ENCODE measurements at regions not wholly inside any gene's neighbourhood (a gene's known extent, or its start where the extent isn't known, plus 50 kb on each side); places are given as distances from the start of the nearest gene placed in this dataset.

DNA sequence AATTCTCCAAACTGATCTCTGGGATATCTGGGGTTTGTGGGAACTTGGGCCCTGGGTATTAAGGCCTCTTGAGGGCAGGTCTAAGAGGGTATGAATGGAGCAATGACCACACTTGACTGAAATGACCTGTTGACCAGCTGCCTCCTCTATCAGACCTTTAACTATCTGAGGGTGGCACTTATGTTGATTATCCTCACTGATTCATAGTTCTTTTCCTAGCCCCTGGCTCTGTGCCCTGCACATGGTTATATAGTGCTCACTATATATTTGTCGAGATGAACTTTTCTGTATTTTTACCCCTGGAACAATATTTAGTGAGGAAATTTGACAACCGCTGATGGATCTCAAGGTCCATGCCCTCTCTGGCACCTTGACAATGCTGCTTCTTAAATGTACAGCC is 305.5 kb upstream of the PLET1 start:
- Histone ChIP-seq H3K4me3 (ENCODE audit: low read length) (no peak overlapping the region), H3K9me3 (ENCODE audit: control insufficient read depth, low read depth, low read length) (no peaks in the 10 kb centered on the region), H3K4me1 (ENCODE audit: control insufficient read depth, insufficient read depth, low read length) (peaks cover 2% of the 10 kb centered on the region), H3K27ac (ENCODE audit: low read length) (no peak overlapping the region), H3K27me3 (ENCODE audit: control insufficient read depth, insufficient read depth, low read length) (peaks cover 11% of the 10 kb centered on the region), H3K36me3 (ENCODE audit: control insufficient read depth, insufficient read depth, low read length) (no peaks in the 10 kb centered on the region)
- 70% methylated on average over 2 of the region's 2 CpGs for WGBS (ENCODE audit: insufficient coverage, low lambda C conversion rate)
- no peak for DNase-seq

DNA sequence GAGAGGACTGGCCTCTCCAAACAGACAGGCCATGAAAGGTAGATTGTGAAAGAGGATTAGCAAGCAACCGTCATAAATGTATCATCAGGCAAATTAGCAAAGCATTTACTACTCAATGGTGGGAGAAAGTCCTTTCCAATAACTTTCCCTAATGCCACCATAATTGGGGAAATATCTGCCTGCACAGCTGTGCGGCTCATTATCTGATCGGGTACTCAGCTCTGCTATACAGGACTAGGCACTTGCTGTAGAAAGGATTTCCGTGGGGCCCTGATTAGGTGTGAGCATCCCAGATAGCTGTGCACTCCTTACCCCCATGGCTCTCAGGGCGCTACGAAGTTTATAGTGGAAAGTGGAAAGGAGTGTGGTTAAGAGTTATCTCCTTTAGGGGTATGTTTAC is 309.7 kb upstream of the PLET1 start:
- Histone ChIP-seq H3K9me3 (ENCODE audit: control insufficient read depth, low read depth, low read length) (no peaks in the 10 kb centered on the region), H3K27ac (ENCODE audit: low read length) (no peak overlapping the region), H3K4me1 (ENCODE audit: control insufficient read depth, insufficient read depth, low read length) (peaks cover 2% of the 10 kb centered on the region), H3K27me3 (ENCODE audit: control insufficient read depth, insufficient read depth, low read length) (peaks cover 6% of the 10 kb centered on the region), H3K36me3 (ENCODE audit: control insufficient read depth, insufficient read depth, low read length) (no peaks in the 10 kb centered on the region), H3K4me3 (ENCODE audit: low read length) (no peak overlapping the region)
- DNase-seq = peak in 1 of 2 donors; percentile 17
- no CpG with 5 or more reads among the region's 6 CpGs for WGBS (ENCODE audit: insufficient coverage, low lambda C conversion rate)

DNA sequence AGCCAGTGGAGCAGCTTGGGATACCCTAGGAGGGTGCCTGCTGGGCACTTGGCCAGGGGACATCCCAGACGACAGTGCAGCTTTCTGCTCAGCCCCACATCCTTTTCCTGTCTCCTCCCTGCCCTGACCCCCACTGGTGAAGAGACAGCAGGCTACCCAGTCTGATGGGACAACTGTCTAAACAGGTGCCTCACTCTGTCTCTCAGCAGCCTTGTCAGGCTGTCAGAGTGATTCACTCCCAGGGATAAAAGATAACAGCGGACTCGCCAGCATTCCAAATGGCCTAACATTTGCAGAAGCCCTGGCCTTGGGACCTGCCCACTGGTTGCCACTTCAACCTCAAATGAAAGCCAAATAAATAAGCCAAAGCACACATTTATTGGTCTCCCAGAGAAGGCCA is 318.6 kb upstream of the PLET1 start:
- Histone ChIP-seq H3K36me3 (ENCODE audit: control insufficient read depth, insufficient read depth, low read length) (no peaks in the 10 kb centered on the region), H3K9me3 (ENCODE audit: control insufficient read depth, low read depth, low read length) (no peaks in the 10 kb centered on the region), H3K27ac (ENCODE audit: low read length) (no peak overlapping the region), H3K27me3 (ENCODE audit: control insufficient read depth, insufficient read depth, low read length) (peaks cover 6% of the 10 kb centered on the region), H3K4me1 (ENCODE audit: control insufficient read depth, insufficient read depth, low read length) (no peaks in the 10 kb centered on the region), H3K4me3 (ENCODE audit: low read length) (no peak overlapping the region)
- no CpG with 5 or more reads among the region's 3 CpGs for WGBS (ENCODE audit: insufficient coverage, low lambda C conversion rate)
- no peak for DNase-seq

DNA sequence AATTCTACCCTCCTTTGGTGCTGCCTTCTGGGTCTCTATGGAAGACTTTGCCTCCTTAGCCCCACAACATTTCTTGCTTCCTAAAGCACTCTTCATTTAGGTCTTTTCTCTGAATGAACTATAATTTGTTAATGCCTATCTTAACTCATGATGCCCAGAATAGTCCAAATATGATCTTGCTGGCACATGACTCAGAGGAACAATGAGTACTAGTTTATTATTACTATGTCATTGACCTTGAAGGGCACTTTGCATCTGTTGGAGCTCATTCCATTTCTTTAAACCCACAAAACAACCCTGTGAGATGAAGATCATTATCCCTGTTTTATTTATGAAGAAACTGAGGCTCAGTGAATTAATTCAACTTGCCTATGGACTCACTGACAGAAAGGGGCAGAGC is 320.2 kb upstream of the PLET1 start:
- no peak for DNase-seq
- no peak overlapping the region for H3K4me3 ChIP-seq (ENCODE audit: low read length)

DNA sequence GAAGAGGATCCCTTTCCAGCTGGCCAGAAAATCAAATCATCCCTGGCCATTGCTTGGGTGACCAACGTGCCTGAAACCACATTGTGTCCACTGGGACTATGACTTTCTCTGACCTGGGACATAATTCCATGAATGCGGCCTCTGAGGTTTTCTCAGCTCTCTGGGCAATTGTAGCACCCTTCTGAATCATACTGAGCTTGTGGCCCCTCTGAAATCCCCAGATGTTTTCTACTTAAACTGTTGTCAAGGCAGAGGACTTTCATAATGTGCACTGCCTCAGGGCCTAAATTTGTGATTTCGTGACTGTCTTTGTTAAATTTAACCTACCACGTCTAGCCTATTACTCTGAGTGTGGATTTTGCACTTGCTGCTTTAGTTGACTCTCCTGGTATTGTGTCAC is 321.1 kb upstream of the PLET1 start:
- H3K4me1 ChIP-seq (ENCODE audit: control insufficient read depth, insufficient read depth, low read length) = no peaks in the 10 kb centered on the region
- 80% methylated on average over 1 of the region's 4 CpGs for WGBS (ENCODE audit: insufficient coverage, low lambda C conversion rate)
- H3K36me3 ChIP-seq (ENCODE audit: control insufficient read depth, insufficient read depth, low read length) = no peaks in the 10 kb centered on the region
- no peak overlapping the region for H3K4me3 ChIP-seq (ENCODE audit: low read length)
- no peak overlapping the region for H3K27ac ChIP-seq (ENCODE audit: low read length)
- H3K9me3 ChIP-seq (ENCODE audit: control insufficient read depth, low read depth, low read length) = no peaks in the 10 kb centered on the region
- DNase-seq = no peak
- H3K27me3 ChIP-seq (ENCODE audit: control insufficient read depth, insufficient read depth, low read length) = peaks cover 11% of the 10 kb centered on the region

More for the DNA sequence above, 320.2 kb upstream of the PLET1 start:
- Histone ChIP-seq H3K36me3 (ENCODE audit: control insufficient read depth, insufficient read depth, low read length) (no peaks in the 10 kb centered on the region), H3K27me3 (ENCODE audit: control insufficient read depth, insufficient read depth, low read length) (peaks cover 11% of the 10 kb centered on the region), H3K27ac (ENCODE audit: low read length) (no peak overlapping the region), H3K4me1 (ENCODE audit: control insufficient read depth, insufficient read depth, low read length) (no peaks in the 10 kb centered on the region), H3K9me3 (ENCODE audit: control insufficient read depth, low read depth, low read length) (no peaks in the 10 kb centered on the region)

DNA sequence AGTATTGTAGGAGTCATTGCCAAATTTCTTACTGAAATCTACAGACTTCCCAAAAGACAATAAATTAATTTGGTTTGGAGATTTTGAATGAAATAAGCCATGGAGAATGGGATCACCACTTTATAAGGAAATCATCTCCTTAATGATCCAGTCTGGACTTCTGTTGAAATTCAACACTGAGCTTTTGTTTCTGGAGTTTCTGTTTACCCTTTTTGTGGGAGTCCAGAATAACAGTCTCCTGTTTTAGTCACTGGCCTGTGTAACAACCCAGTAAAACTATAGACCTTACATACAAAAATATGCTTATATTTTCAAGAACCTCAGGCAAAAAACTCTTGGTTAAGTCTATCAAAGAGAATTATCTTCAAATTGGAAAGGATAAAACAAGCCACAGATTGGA is 321.7 kb upstream of the PLET1 start:
- no peak for DNase-seq
- Histone ChIP-seq H3K4me1 (ENCODE audit: control insufficient read depth, insufficient read depth, low read length) (no peaks in the 10 kb centered on the region), H3K9me3 (ENCODE audit: control insufficient read depth, low read depth, low read length) (no peaks in the 10 kb centered on the region), H3K27me3 (ENCODE audit: control insufficient read depth, insufficient read depth, low read length) (peaks cover 11% of the 10 kb centered on the region), H3K4me3 (ENCODE audit: low read length) (no peak overlapping the region), H3K27ac (ENCODE audit: low read length) (no peak overlapping the region), H3K36me3 (ENCODE audit: control insufficient read depth, insufficient read depth, low read length) (no peaks in the 10 kb centered on the region)

DNA sequence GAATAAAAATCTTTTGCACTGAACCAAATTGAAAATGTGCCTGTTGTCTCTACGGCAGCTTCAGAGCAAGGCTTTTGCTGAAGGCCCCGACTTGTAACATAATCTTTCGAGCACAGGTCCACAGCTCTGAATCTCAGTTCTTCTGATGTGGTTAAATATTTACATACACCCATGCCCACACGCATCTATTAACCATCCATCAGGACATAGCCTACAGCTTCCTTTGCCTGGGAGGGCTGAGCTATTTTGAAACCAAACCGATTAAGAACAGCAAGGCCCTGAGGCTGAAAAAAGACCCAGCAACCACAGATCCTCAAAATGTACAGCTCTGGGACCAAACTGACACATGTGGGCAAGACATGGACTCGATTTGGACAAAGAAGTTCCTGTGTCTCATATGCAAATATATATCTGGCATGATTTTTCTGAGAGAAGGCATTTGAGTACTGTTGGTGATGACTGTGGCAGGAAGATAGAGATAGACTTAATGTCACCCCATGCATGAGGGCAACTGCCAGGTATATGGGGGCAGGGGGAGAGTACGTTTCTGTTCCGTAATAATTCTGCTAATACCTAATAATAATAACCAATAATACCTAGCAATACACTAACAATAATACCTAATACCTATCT is 322.7 kb upstream of the PLET1 start:
- 100% methylated on average over 1 of the region's 8 CpGs for WGBS (ENCODE audit: insufficient coverage, low lambda C conversion rate)
- H3K36me3 ChIP-seq (ENCODE audit: control insufficient read depth, insufficient read depth, low read length) = no peaks in the 10 kb centered on the region

DNA sequence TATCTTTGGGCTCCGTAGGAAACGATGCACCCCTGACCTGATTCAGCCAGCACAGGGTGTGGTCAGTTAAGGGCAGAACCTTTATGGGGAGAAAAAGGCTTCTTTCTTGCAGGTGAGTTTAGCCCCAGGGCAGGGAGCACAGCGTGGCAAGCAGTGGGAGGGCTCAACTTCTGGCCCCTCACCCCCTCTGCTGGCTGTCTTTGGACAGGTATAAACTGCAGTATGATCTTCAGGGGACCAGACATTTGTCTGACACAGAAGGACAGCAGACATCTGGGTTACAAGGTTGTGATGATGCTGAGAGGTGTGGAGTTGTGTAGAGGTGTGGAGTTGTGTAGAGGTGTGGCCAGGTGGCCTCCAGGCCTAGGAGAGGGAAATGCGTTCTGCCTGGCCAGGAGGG is 324.0 kb upstream of the PLET1 start:
- Histone ChIP-seq H3K27me3 (ENCODE audit: control insufficient read depth, insufficient read depth, low read length) (peaks cover 7% of the 10 kb centered on the region), H3K4me1 (ENCODE audit: control insufficient read depth, insufficient read depth, low read length) (peaks cover 3% of the 10 kb centered on the region), H3K36me3 (ENCODE audit: control insufficient read depth, insufficient read depth, low read length) (no peaks in the 10 kb centered on the region), H3K27ac (ENCODE audit: low read length) (no peak overlapping the region), H3K4me3 (ENCODE audit: low read length) (no peak overlapping the region), H3K9me3 (ENCODE audit: control insufficient read depth, low read depth, low read length) (no peaks in the 10 kb centered on the region)
- WGBS (ENCODE audit: insufficient coverage, low lambda C conversion rate) = no CpG with 5 or more reads among the region's 4 CpGs
- no peak for DNase-seq

More for the DNA sequence above, 322.7 kb upstream of the PLET1 start:
- Histone ChIP-seq H3K4me3 (ENCODE audit: low read length) (no peak overlapping the region), H3K27ac (ENCODE audit: low read length) (no peak overlapping the region), H3K27me3 (ENCODE audit: control insufficient read depth, insufficient read depth, low read length) (peaks cover 11% of the 10 kb centered on the region), H3K4me1 (ENCODE audit: control insufficient read depth, insufficient read depth, low read length) (peaks cover 1% of the 10 kb centered on the region), H3K9me3 (ENCODE audit: control insufficient read depth, low read depth, low read length) (no peaks in the 10 kb centered on the region)
- no peak for DNase-seq

DNA sequence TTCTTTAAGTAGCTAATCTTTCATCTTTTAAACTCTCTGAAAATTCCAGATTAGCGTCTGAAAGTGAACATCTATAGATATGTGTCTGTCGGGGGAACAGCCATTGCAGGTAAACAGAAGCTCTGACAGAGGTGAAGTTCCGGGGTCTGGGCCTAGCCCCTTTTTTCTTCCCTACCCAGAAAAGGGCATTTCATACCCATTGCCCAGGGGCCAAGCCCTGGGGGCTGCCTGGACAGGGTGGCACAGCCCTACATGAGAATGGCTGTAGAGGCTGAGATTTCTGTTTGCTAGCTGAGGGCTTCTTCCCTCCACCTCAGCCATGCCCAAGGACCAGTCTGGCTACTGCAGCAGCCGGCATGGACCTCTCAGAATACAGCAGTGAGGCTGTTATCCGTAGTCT is 327.0 kb upstream of the PLET1 start:
- no CpG with 5 or more reads among the region's 5 CpGs for whole genome bisulfite sequencing (ENCODE audit: insufficient coverage, low lambda C conversion rate)
- DNase-seq = no peak

DNA sequence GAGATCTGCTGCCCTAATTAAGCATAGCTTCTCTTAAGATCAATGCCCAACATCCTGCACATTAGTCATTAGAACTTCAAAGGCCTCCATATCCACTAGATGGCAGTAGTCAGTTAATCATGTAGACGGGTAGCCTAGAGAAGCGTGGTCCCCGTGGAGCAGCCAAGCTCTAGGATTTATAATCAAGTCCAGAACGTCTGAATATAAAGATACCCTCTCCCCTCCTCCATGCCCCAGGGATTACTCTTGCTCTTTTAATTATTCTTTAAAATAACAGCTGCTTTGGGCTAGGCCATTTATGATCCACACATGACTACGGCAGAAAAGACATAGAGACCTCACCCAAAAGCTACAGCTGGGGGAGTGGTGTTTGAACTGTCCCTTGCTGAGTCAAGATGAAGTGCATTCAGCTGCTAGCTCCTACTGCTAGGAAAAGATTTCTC is 327.6 kb upstream of the PLET1 start:
- no peak overlapping the region for H3K4me3 ChIP-seq (ENCODE audit: low read length)
- H3K9me3 ChIP-seq (ENCODE audit: control insufficient read depth, low read depth, low read length) = no peaks in the 10 kb centered on the region
- no peak overlapping the region for H3K27ac ChIP-seq (ENCODE audit: low read length)
- peak; percentile 55 to 63 for DNase-seq
- H3K27me3 ChIP-seq (ENCODE audit: control insufficient read depth, insufficient read depth, low read length) = peaks cover 10% of the 10 kb centered on the region
- H3K36me3 ChIP-seq (ENCODE audit: control insufficient read depth, insufficient read depth, low read length) = no peaks in the 10 kb centered on the region
- WGBS (ENCODE audit: insufficient coverage, low lambda C conversion rate) = no CpG with 5 or more reads among the region's 5 CpGs
- peaks cover 10% of the 10 kb centered on the region for H3K4me1 ChIP-seq (ENCODE audit: control insufficient read depth, insufficient read depth, low read length)

More for the DNA sequence above, 327.0 kb upstream of the PLET1 start:
- Histone ChIP-seq H3K4me1 (ENCODE audit: control insufficient read depth, insufficient read depth, low read length) (peaks cover 10% of the 10 kb centered on the region), H3K27me3 (ENCODE audit: control insufficient read depth, insufficient read depth, low read length) (peaks cover 10% of the 10 kb centered on the region), H3K4me3 (ENCODE audit: low read length) (no peak overlapping the region), H3K9me3 (ENCODE audit: control insufficient read depth, low read depth, low read length) (no peaks in the 10 kb centered on the region), H3K27ac (ENCODE audit: low read length) (no peak overlapping the region), H3K36me3 (ENCODE audit: control insufficient read depth, insufficient read depth, low read length) (no peaks in the 10 kb centered on the region)

DNA sequence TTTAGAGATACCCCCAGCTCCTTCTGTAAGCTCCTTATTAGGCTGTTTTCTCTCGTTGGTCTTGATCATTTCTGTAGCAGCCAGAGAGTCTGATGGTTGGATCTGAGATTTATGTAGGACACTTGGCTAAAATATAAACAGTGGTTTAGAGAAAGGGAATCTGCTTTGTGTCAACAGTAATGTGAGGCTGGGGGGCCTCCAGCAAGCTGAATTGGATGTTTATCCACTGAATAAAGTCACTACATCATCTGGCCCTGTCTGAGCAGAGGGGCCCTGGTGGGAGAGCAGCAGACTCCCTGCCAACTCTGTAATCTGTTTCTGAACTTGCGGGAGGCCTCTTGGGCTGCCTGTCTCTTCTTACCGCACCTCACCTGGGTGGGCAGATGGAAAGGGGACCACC is 328.5 kb upstream of the PLET1 start:
- H3K27ac ChIP-seq (ENCODE audit: low read length) = no peak overlapping the region
- no peaks in the 10 kb centered on the region for H3K9me3 ChIP-seq (ENCODE audit: control insufficient read depth, low read depth, low read length)
- peaks cover 9% of the 10 kb centered on the region for H3K27me3 ChIP-seq (ENCODE audit: control insufficient read depth, insufficient read depth, low read length)
- H3K36me3 ChIP-seq (ENCODE audit: control insufficient read depth, insufficient read depth, low read length) = no peaks in the 10 kb centered on the region
- peak; percentile 33 to 51 for DNase-seq
- peaks cover 10% of the 10 kb centered on the region for H3K4me1 ChIP-seq (ENCODE audit: control insufficient read depth, insufficient read depth, low read length)
- H3K4me3 ChIP-seq (ENCODE audit: low read length) = no peak overlapping the region
- no CpG with 5 or more reads among the region's 3 CpGs for WGBS (ENCODE audit: insufficient coverage, low lambda C conversion rate)

Data from large intestine (tissue), 3 donors.